ENCODE measurements at regions not wholly inside any gene's neighbourhood (a gene's known extent, or its start where the extent isn't known, plus 50 kb on each side); places are given as distances from the start of the nearest gene placed in this dataset.

GRCh38 chr7:84425702-84426259 lies 231.2 kb upstream of the SEMA3A start:
- no TSS peak for BruUV-seq (replicated peaks)
- Histone ChIP-seq H3K4me1 (ENCODE audit: insufficient read depth, low read length, poor library complexity, severe bottlenecking) (no peaks in the 10 kb centered on the region), H3K9me3 (ENCODE audit: low read length) (no peaks in the 10 kb centered on the region), H3K27ac (ENCODE audit: low read depth, low read length, poor library complexity, severe bottlenecking) (no peak overlapping the region), H3K9me2 (ENCODE audit: insufficient read depth, low read length) (no peaks in the 10 kb centered on the region), H3K4me3 (ENCODE audit: low read depth, low read length, poor library complexity, severe bottlenecking) (no peak overlapping the region), H3K36me3 (ENCODE audit: insufficient read depth, low read length) (no peaks in the 10 kb centered on the region), H3K4me2 (ENCODE audit: low read length) (no peak overlapping the region), H2AFZ (ENCODE audit: low read length) (no peak overlapping the region), H3K79me2 (ENCODE audit: insufficient read depth, low read depth, low read length) (no peaks in the 10 kb centered on the region), H4K20me1 (ENCODE audit: insufficient read depth, low read length) (no peaks in the 10 kb centered on the region)
- intact Hi-C loops (cut with micrococcal nuclease; ENCODE audit: unreplicated experiment): no loop called here
- ChIA-PET POLR2A (no interaction called here), CTCF (ENCODE audit: unreplicated experiment) (no interaction called here)
- TF ChIP-seq CTCF (conservative IDR thresholded peaks at IDR 0.05; ENCODE audit: low read length): no peak
- no peak for TF ChIP-seq EZH2phosphoT487 (IDR thresholded peaks at IDR 0.05; ENCODE audit: borderline replicate concordance, low read depth, low read length)
- no peak for DNase-seq (ENCODE audit: low spot score)

GRCh38 chr7:84422790-84423189 lies 228.2 kb upstream of the SEMA3A start:
- CTCF ChIA-PET (ENCODE audit: unreplicated experiment): no interaction called here
- DNase-seq (ENCODE audit: low spot score): no peak
- intact Hi-C loops (cut with micrococcal nuclease; ENCODE audit: unreplicated experiment): no loop called here
- Histone ChIP-seq H3K79me2 (ENCODE audit: insufficient read depth, low read depth, low read length) (no peaks in the 10 kb centered on the region), H3K4me3 (ENCODE audit: low read depth, low read length, poor library complexity, severe bottlenecking) (no peak overlapping the region), H3K27ac (ENCODE audit: low read depth, low read length, poor library complexity, severe bottlenecking) (no peak overlapping the region), H3K36me3 (ENCODE audit: insufficient read depth, low read length) (no peaks in the 10 kb centered on the region), H3K4me2 (ENCODE audit: low read length) (no peak overlapping the region), H4K20me1 (ENCODE audit: insufficient read depth, low read length) (no peaks in the 10 kb centered on the region), H3K9me2 (ENCODE audit: insufficient read depth, low read length) (no peaks in the 10 kb centered on the region), H3K9me3 (ENCODE audit: low read length) (no peaks in the 10 kb centered on the region), H2AFZ (ENCODE audit: low read length) (no peak overlapping the region), H3K4me1 (ENCODE audit: insufficient read depth, low read length, poor library complexity, severe bottlenecking) (no peaks in the 10 kb centered on the region)
- TF ChIP-seq EZH2phosphoT487 (IDR thresholded peaks at IDR 0.05; ENCODE audit: borderline replicate concordance, low read depth, low read length): no peak
- TF ChIP-seq CTCF (conservative IDR thresholded peaks at IDR 0.05; ENCODE audit: low read length): no peak
- POLR2A ChIA-PET: no interaction called here
- no TSS peak for BruUV-seq (replicated peaks)

- intact Hi-C loops (cut with micrococcal nuclease; ENCODE audit: unreplicated experiment): no loop called here
- BruUV-seq (replicated peaks): no TSS peak
- Histone ChIP-seq H3K9me2 (ENCODE audit: insufficient read depth, low read length) (no peaks in the 10 kb centered on the region), H3K36me3 (ENCODE audit: insufficient read depth, low read length) (no peaks in the 10 kb centered on the region), H3K9me3 (ENCODE audit: low read length) (no peaks in the 10 kb centered on the region), H3K79me2 (ENCODE audit: insufficient read depth, low read depth, low read length) (no peaks in the 10 kb centered on the region), H3K4me2 (ENCODE audit: low read length) (no peak overlapping the region), H3K27ac (ENCODE audit: low read depth, low read length, poor library complexity, severe bottlenecking) (no peak overlapping the region), H3K4me3 (ENCODE audit: low read depth, low read length, poor library complexity, severe bottlenecking) (no peak overlapping the region), H2AFZ (ENCODE audit: low read length) (no peak overlapping the region), H4K20me1 (ENCODE audit: insufficient read depth, low read length) (no peaks in the 10 kb centered on the region), H3K4me1 (ENCODE audit: insufficient read depth, low read length, poor library complexity, severe bottlenecking) (no peaks in the 10 kb centered on the region)
- TF ChIP-seq EZH2phosphoT487 (IDR thresholded peaks at IDR 0.05; ENCODE audit: borderline replicate concordance, low read depth, low read length) (no peak), CTCF (conservative IDR thresholded peaks at IDR 0.05; ENCODE audit: low read length) (no peak)
- ChIA-PET POLR2A (interaction anchor here (0.6 to 1.0 kb wide), 2 partner anchors 11 to 23 kb away, joined by 3 read pairs; no protein-coding TSS in a partner anchor), CTCF (ENCODE audit: unreplicated experiment) (no interaction called here)
- no peak for DNase-seq (ENCODE audit: low spot score)
Measured at GRCh38 chr7:84412161-84412969, 217.8 kb upstream of the SEMA3A start.
